Stimulated activated memory B cell treated with anti-CD40 and anti-IgM and Interleukin-4, amounts not matched to agents 10 μg/mL and 1 μg/mL and 100 μg/mL, for 72 hours (primary cell): ENCODE measurements at regions not wholly inside any gene's neighbourhood (a gene's known extent, or its start where the extent isn't known, plus 50 kb on each side); places are given as distances from the start of the nearest gene placed in this dataset.
"Not testable (repeated sequence)": the region's sequence is repeated elsewhere in the genome, so short reads cannot be mapped to it uniquely, and the experiment has no call there.

Experiments
- ATAC-seq: fragments of 150-1000 bp; cut with Tn5 transposase; 2 replicates; pipeline ENCODE4 v1.10.0; 2021
- H3K27ac Mint-ChIP-seq: one replicate; pipeline ENCODE4 v1.8.0; 2022; ENCODE audit warnings: mild to moderate bottlenecking, mixed read lengths
- H3K27me3 Mint-ChIP-seq: one replicate; pipeline ENCODE4 v1.8.0; 2022; ENCODE audit warnings: mixed read lengths
- H3K36me3 Mint-ChIP-seq: one replicate; pipeline ENCODE4 v1.8.0; 2022; ENCODE audit warnings: mixed read lengths
- H3K4me1 Mint-ChIP-seq: one replicate; pipeline ENCODE4 v1.8.0; 2022; ENCODE audit warnings: mixed read lengths
- H3K4me3 Mint-ChIP-seq: one replicate; pipeline ENCODE4 v1.8.0; 2022; ENCODE audit warnings: mild to moderate bottlenecking, moderate library complexity, mixed read lengths
- H3K9me3 Mint-ChIP-seq: one replicate; pipeline ENCODE4 v1.8.0; 2022; ENCODE audit warnings: mixed read lengths

DNA sequence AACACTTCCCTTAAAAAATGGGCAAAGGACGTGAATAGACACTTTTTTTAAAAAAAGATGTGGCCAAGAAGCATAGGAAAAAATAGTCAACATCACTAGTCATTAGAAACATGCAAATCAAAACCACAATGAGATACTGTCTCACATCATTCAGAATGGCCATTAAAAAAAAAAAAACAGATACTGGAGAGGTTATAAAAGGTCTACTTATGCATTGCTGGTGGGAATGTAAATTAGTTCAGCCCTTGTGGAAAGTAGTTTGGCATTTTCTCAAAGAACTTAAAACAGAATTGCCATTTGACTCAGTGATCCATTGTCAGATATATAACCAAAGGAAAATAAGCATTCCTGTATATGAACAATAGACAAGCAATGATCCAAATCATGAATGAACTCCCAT, 352.8 kb upstream of the EPHA5 start:
- H3K27ac Mint-ChIP-seq = no peak overlapping the region
- no peak for ATAC-seq
- H3K4me1 Mint-ChIP-seq = no peaks in the 10 kb centered on the region
- no peaks in the 10 kb centered on the region for H3K36me3 Mint-ChIP-seq
- no peak overlapping the region for H3K4me3 Mint-ChIP-seq
- H3K9me3 Mint-ChIP-seq = peaks cover 11% of the 10 kb centered on the region
- no peaks in the 10 kb centered on the region for H3K27me3 Mint-ChIP-seq

GRCh38 chr4:66017671-66018070, 347.4 kb upstream of the EPHA5 start:
- H3K27ac Mint-ChIP-seq = no peak overlapping the region
- H3K36me3 Mint-ChIP-seq = no peaks in the 10 kb centered on the region
- ATAC-seq = no peak
- no peak overlapping the region for H3K4me3 Mint-ChIP-seq
- H3K27me3 Mint-ChIP-seq = no peaks in the 10 kb centered on the region
- no peaks in the 10 kb centered on the region for H3K4me1 Mint-ChIP-seq
- peaks cover 14% of the 10 kb centered on the region for H3K9me3 Mint-ChIP-seq

GRCh38 chr4:66016240-66016639, 346.0 kb upstream of the EPHA5 start:
- H3K4me3 Mint-ChIP-seq = no peak overlapping the region
- no peak overlapping the region for H3K27ac Mint-ChIP-seq
- H3K27me3 Mint-ChIP-seq = no peaks in the 10 kb centered on the region
- peaks cover 14% of the 10 kb centered on the region for H3K9me3 Mint-ChIP-seq
- no peaks in the 10 kb centered on the region for H3K36me3 Mint-ChIP-seq
- ATAC-seq = no peak
- H3K4me1 Mint-ChIP-seq = no peaks in the 10 kb centered on the region

GRCh38 chr4:66014146-66014765, 344.0 kb upstream of the EPHA5 start:
- Mint-ChIP-seq H3K36me3 (no peaks in the 10 kb centered on the region), H3K9me3 (peaks cover 14% of the 10 kb centered on the region), H3K4me3 (no peak overlapping the region), H3K27ac (no peak overlapping the region), H3K27me3 (no peaks in the 10 kb centered on the region), H3K4me1 (no peaks in the 10 kb centered on the region)
- ATAC-seq = no peak

GRCh38 chr4:66000510-66001117, 330.3 kb upstream of the EPHA5 start:
- no peak overlapping the region for H3K27ac Mint-ChIP-seq
- peaks cover 4% of the 10 kb centered on the region for H3K9me3 Mint-ChIP-seq
- no peaks in the 10 kb centered on the region for H3K36me3 Mint-ChIP-seq
- no peaks in the 10 kb centered on the region for H3K27me3 Mint-ChIP-seq
- no peak for ATAC-seq
- no peak overlapping the region for H3K4me3 Mint-ChIP-seq
- no peaks in the 10 kb centered on the region for H3K4me1 Mint-ChIP-seq

- no peak overlapping the region for H3K27ac Mint-ChIP-seq
- no peaks in the 10 kb centered on the region for H3K27me3 Mint-ChIP-seq
- H3K4me1 Mint-ChIP-seq = no peaks in the 10 kb centered on the region
- ATAC-seq = no peak
- H3K9me3 Mint-ChIP-seq = no peaks in the 10 kb centered on the region
- no peaks in the 10 kb centered on the region for H3K36me3 Mint-ChIP-seq
- H3K4me3 Mint-ChIP-seq = no peak overlapping the region
Observed at GRCh38 chr4:65999518-65999871, 329.2 kb upstream of the EPHA5 start.

GRCh38 chr4:65998807-65999517, 328.7 kb upstream of the EPHA5 start:
- not testable (repeated sequence) for H3K4me1 Mint-ChIP-seq, H3K27ac Mint-ChIP-seq, H3K9me3 Mint-ChIP-seq, H3K36me3 Mint-ChIP-seq, ATAC-seq, H3K27me3 Mint-ChIP-seq, H3K4me3 Mint-ChIP-seq

DNA sequence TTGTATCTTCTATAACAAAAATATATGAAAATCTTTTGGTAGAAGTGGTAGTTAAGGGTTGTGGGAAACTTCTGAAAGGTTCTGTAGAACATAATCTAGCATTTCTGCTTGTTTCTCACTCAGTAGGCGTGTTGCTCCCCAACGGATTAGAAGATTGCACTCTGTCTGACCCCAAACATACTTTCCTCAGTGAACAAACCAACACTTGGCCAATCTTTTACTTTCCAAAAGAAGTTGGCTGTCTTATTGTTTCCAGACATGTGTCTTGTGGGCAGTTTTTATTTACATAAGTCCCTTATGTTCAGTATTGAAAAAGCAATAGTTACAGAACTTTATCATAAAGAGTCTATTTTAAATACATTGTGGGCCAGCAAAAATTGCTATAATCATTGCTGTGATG, 312.8 kb upstream of the EPHA5 start:
- ATAC-seq = no peak

GRCh38 chr4:65976287-65976686, 306.0 kb upstream of the EPHA5 start:
- Mint-ChIP-seq H3K36me3 (no peaks in the 10 kb centered on the region), H3K27ac (no peak overlapping the region), H3K4me3 (no peak overlapping the region), H3K27me3 (no peaks in the 10 kb centered on the region), H3K9me3 (peaks cover 10% of the 10 kb centered on the region), H3K4me1 (no peaks in the 10 kb centered on the region)
- no peak for ATAC-seq

More for the DNA sequence above, 312.8 kb upstream of the EPHA5 start:
- H3K4me3 Mint-ChIP-seq = no peak overlapping the region
- no peaks in the 10 kb centered on the region for H3K36me3 Mint-ChIP-seq
- no peaks in the 10 kb centered on the region for H3K4me1 Mint-ChIP-seq
- H3K27me3 Mint-ChIP-seq = no peaks in the 10 kb centered on the region
- H3K9me3 Mint-ChIP-seq = peaks cover 7% of the 10 kb centered on the region
- no peak overlapping the region for H3K27ac Mint-ChIP-seq

DNA sequence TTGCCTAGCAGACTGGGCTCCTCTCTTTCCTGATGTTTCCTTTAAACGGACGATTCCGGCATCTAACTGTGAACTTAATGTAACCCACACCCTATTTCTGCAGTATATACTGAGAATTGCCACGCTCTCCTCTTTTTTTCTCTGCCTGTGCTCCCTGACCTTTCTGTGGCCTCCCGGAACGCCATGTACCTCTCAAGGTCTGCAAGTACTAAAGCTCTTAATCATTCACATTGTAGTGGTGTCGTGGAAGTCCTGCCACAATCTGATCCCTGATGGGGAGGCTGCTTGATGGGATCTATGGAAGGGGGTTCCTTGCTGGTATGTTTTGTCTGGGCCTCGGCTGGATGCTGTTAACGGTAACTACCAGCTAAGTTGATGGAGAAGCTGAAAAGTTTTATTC, 302.9 kb upstream of the EPHA5 start:
- ATAC-seq = no peak
- H3K9me3 Mint-ChIP-seq = peaks cover 8% of the 10 kb centered on the region

DNA sequence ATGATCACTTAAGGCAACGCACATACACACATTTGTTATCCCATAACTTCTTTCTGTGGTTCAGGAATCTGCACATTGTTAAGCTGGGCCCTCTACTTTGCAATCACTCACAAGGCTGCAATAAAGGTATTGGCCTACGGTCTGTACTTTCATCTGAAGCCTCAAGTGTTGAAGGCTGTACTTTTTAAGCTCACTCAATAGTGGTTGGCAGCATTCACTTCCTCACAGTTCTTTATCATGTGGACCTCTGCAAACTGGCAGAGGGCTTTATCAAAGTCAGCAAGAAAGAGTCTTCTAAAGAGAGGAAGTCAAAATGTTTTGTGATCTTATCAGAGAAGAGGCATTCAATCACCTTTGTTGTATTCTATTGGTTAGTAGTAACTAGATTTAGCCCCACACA, 301.4 kb upstream of the EPHA5 start:
- no peak for ATAC-seq
- no peaks in the 10 kb centered on the region for H3K4me1 Mint-ChIP-seq
- peaks cover 8% of the 10 kb centered on the region for H3K9me3 Mint-ChIP-seq
- H3K4me3 Mint-ChIP-seq = no peak overlapping the region
- H3K36me3 Mint-ChIP-seq = no peaks in the 10 kb centered on the region
- H3K27ac Mint-ChIP-seq = no peak overlapping the region
- H3K27me3 Mint-ChIP-seq = no peaks in the 10 kb centered on the region

More for the DNA sequence above, 302.9 kb upstream of the EPHA5 start:
- H3K4me3 Mint-ChIP-seq = no peak overlapping the region
- no peak overlapping the region for H3K27ac Mint-ChIP-seq
- H3K4me1 Mint-ChIP-seq = no peaks in the 10 kb centered on the region
- H3K36me3 Mint-ChIP-seq = no peaks in the 10 kb centered on the region
- no peaks in the 10 kb centered on the region for H3K27me3 Mint-ChIP-seq

DNA sequence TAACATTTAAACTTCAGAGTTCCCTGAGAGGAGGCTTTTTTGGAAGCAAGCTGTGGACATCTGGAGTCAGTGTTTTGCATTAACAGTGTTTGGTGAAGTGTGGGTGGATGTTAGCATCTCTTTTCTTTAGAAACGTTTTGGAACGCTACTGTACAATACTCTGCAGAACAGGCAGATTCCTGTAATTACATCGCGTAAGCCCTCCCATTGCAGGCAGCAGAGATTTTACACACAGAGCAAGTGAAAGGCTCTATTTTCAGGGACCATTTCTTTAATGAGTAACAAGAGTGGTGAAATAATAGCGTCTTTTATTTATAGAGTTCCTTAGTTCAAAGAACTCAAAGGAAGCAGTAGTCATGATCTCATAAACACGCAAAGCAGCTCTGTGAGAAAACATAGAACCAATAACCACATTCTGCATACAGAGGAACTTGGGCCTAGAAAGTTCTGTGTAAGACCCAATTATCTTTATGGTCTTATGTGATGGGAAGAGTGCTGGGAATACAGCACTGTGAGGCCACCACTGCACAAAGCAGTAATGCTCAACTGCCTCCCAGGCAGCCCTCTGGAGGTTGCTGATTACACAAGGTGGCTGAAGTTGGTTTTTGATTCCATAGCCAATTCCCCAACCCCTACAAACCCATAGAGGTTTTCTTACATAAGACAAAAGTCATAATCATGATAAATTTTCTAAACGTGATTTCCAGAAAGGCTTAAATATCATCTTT, 298.7 kb upstream of the EPHA5 start:
- Mint-ChIP-seq H3K36me3 (no peaks in the 10 kb centered on the region), H3K27ac (no peak overlapping the region), H3K9me3 (peaks cover 5% of the 10 kb centered on the region), H3K4me1 (no peaks in the 10 kb centered on the region), H3K4me3 (no peak overlapping the region), H3K27me3 (no peaks in the 10 kb centered on the region)
- no peak for ATAC-seq

DNA sequence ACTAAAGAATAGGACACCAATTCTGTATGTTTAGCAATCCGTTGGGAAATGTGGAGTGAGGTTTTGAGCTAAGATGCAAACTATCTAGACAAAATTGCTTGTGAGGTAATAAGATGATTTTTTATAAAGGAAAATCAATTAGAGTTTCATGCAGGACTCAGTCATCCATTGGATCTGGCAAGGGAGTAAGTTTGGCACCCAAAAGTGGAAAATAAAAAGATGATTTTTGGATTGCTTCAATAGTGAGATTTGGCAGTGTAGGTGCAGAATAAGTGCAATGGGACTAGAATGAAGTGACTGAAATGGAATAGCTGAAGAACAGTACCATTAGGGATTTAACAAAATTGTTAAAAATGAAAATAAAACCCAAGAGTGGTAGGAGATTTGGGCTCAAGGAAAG, 290.5 kb upstream of the EPHA5 start:
- no peak overlapping the region for H3K4me3 Mint-ChIP-seq
- no peaks in the 10 kb centered on the region for H3K27me3 Mint-ChIP-seq
- H3K9me3 Mint-ChIP-seq = no peaks in the 10 kb centered on the region
- no peak for ATAC-seq
- H3K27ac Mint-ChIP-seq = no peak overlapping the region
- no peaks in the 10 kb centered on the region for H3K4me1 Mint-ChIP-seq
- H3K36me3 Mint-ChIP-seq = no peaks in the 10 kb centered on the region

DNA sequence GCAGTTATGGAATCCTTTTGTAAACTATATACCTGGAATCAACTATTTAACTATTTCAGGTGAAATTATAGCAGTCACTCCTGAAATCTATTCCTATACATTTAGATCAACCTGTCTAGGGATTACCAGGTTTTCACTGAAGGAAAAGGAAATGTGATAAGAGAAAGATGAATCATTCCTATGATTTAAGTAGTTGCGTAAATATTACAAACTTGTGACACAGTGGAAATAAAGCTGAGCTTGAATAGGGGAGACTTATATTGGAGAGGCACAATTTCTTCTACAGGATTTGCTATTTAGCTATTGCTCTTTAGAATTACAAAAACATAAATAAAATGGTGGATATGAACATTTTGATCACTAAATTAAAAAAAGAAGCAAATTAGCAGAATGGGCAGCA, 284.1 kb upstream of the EPHA5 start:
- no peak for ATAC-seq
- no peaks in the 10 kb centered on the region for H3K27me3 Mint-ChIP-seq
- H3K36me3 Mint-ChIP-seq = no peaks in the 10 kb centered on the region
- peaks cover 3% of the 10 kb centered on the region for H3K9me3 Mint-ChIP-seq
- H3K27ac Mint-ChIP-seq = no peak overlapping the region
- no peaks in the 10 kb centered on the region for H3K4me1 Mint-ChIP-seq
- H3K4me3 Mint-ChIP-seq = no peak overlapping the region

DNA sequence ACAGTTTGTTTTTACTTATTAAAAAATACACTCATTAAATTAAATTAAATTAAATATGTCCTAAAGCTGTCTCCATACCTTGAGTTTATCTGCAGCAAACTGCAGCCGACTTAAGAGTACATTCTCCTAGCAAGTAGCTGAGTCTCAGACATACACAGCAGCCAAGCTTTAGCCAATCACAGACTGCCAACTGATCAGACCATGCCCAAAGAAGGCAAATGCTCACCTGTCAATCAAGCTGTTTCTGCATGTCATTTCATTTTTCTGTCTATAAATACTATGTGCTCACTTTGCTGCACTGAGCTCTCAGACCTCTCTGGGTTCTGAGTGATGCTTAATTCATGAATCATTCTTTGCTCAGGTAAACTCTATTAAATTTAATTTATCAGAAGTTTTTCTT, 280.9 kb upstream of the EPHA5 start:
- Mint-ChIP-seq H3K27ac (no peak overlapping the region), H3K36me3 (no peaks in the 10 kb centered on the region), H3K9me3 (peaks cover 3% of the 10 kb centered on the region), H3K4me3 (no peak overlapping the region), H3K27me3 (no peaks in the 10 kb centered on the region), H3K4me1 (no peaks in the 10 kb centered on the region)
- no peak for ATAC-seq

DNA sequence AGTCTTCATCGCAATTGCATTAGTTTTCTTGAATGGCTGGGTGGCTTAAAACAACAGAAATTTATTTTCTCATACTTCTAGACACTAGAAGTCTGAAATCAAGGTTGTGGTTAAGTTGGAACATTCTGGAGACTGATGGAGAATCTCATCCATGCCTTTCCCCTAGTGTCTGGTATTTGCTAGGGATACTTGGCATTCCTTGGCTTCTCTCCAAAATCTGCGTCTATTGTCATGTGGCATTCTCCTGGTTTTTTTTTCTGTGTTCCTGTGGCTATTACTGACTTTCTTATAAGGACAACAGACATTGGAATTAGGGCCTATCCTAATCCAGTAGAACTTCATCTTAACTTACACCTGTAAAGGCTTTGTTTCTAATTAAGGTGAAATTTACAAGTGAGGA, 272.8 kb upstream of the EPHA5 start:
- no peak overlapping the region for H3K4me3 Mint-ChIP-seq
- H3K9me3 Mint-ChIP-seq = peaks cover 4% of the 10 kb centered on the region
- no peak overlapping the region for H3K27ac Mint-ChIP-seq

More for the DNA sequence above, 272.8 kb upstream of the EPHA5 start:
- H3K36me3 Mint-ChIP-seq = no peaks in the 10 kb centered on the region
- no peaks in the 10 kb centered on the region for H3K4me1 Mint-ChIP-seq
- no peak for ATAC-seq
- no peaks in the 10 kb centered on the region for H3K27me3 Mint-ChIP-seq
